Left ventricle myocardium inferior (tissue), 1 donor: ENCODE measurements at regions not wholly inside any gene's neighbourhood (a gene's known extent, or its start where the extent isn't known, plus 50 kb on each side); places are given as distances from the start of the nearest gene placed in this dataset.

Source experiments
- DNase-seq: peaks from one replicate; pipeline ENCODE4 v3.0.0-alpha.2; 2020
- H3K27ac ChIP-seq: fragments of 200-600 bp; replicated peaks from 2 replicates; pipeline ENCODE4 v1.8.0; 2021
- H3K27me3 ChIP-seq: fragments of 200-600 bp; 2 replicates; pipeline ENCODE4 v1.8.0; 2021; ENCODE audit warnings: low read depth
- H3K36me3 ChIP-seq: fragments of 200-600 bp; 2 replicates; pipeline ENCODE4 v1.8.0; 2021
- H3K4me1 ChIP-seq: fragments of 200-600 bp; 2 replicates; pipeline ENCODE4 v1.8.0; 2021
- H3K4me3 ChIP-seq: fragments of 200-600 bp; 2 replicates; pipeline ENCODE4 v1.8.0; 2021; ENCODE audit warnings: mild to moderate bottlenecking, moderate library complexity
- H3K9me3 ChIP-seq: fragments of 200-600 bp; replicated peaks from 2 replicates; pipeline ENCODE4 v1.8.0; 2021
- intact Hi-C: fragments of 100-400 bp; cut with micrococcal nuclease; formaldehyde crosslinking; loops from one replicate; pipeline ENCODE4 v1.11.0; 2022
- TF ChIP-seq, protein P1 (sequence below): fragments of 200-600 bp; IDR thresholded peaks from 2 replicates; pipeline ENCODE4 v1.8.0; 2021; ENCODE audit warnings: antibody characterized with exemption, mild to moderate bottlenecking, borderline replicate concordance
- donor health status: DM: no; HTN: yes; CAD: no; lungs with severe emphysema.

DNA sequence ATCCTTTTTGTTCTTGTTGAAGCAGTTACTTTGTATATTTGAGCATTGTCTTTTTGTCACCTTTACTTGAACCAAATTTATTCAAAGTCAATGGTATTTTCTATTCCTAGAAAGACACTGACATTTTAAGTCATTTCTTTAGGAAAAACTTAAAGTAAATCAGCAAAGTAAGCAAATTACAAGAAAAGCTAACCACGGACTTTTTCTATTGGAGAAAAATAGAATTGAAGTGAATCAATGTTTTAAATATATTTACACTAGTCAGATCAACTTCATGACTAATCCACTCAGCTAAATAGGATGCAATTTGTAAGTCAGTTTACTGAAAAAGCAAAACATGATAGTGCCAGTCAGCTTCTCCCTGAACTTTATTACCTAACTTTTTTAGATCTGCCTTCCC lies 733.8 kb upstream of the ALCAM start:
- Histone ChIP-seq H3K9me3 (peaks cover 2% of the 10 kb centered on the region), H3K4me3 (no peak overlapping the region), H3K4me1 (no peaks in the 10 kb centered on the region), H3K27me3 (no peaks in the 10 kb centered on the region), H3K36me3 (no peaks in the 10 kb centered on the region), H3K27ac (no peak overlapping the region)
- no peak for DNase-seq
- intact Hi-C loops = no loop called here
- TF ChIP-seq, protein P1, sequence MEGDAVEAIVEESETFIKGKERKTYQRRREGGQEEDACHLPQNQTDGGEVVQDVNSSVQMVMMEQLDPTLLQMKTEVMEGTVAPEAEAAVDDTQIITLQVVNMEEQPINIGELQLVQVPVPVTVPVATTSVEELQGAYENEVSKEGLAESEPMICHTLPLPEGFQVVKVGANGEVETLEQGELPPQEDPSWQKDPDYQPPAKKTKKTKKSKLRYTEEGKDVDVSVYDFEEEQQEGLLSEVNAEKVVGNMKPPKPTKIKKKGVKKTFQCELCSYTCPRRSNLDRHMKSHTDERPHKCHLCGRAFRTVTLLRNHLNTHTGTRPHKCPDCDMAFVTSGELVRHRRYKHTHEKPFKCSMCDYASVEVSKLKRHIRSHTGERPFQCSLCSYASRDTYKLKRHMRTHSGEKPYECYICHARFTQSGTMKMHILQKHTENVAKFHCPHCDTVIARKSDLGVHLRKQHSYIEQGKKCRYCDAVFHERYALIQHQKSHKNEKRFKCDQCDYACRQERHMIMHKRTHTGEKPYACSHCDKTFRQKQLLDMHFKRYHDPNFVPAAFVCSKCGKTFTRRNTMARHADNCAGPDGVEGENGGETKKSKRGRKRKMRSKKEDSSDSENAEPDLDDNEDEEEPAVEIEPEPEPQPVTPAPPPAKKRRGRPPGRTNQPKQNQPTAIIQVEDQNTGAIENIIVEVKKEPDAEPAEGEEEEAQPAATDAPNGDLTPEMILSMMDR = no peak

DNA sequence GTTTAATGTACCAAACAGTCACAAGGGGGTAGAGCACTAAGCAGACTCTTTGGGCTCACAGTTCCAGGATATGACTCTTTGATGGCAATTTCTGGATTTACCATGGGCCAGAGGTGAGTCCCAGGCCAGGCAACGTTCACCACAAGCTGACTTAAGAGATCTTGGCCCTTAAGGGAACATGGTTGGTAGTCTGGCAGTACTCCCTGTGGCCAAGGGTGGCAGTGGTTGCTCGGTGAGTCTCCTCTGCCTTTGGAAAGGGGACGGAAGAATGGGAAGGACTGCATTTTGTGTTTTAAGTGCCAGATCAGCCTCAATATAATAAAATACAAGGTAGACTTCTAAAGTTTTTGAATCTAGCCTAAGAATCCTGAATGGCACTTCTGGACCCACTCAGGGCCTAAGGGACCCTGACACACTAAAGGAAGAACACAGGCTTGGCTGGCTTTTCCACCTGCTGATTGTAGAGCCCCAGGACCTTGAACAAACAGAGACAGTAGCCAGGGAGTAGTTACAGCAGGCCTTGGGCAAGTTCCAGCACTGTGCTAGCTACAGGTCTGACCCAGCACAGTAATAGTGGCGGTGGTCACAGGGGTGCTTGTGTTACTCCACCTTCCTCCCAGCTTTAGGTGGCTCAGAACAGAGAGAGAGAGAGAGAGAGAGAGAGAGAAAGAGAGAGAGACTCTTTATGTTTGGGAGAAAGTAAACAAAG lies 730.7 kb upstream of the ALCAM start:
- Histone ChIP-seq H3K9me3 (peaks cover 32% of the 10 kb centered on the region), H3K27me3 (no peaks in the 10 kb centered on the region), H3K27ac (no peak overlapping the region), H3K4me3 (no peak overlapping the region), H3K4me1 (no peaks in the 10 kb centered on the region), H3K36me3 (no peaks in the 10 kb centered on the region)
- TF ChIP-seq, protein P1 = no peak
- DNase-seq = no peak
- intact Hi-C loops = no loop called here

DNA sequence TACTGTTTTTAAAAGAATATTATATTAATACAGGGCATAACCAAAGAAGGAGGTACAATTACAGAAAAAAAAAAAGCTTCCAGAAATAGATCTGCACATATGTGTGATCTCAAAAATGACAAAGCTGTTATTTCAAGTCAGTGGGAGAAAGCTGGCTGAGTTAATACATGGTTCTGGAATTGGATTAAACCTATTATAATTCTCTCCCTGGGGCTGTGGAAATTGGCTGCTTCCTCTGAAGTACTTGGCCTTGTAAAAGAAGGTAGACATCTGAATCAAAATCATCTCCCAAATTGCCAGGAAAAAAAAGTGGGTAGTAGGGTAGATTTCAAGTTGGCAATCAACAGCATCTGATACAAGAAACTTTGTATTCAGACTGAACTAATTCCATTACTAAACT lies 723.9 kb upstream of the ALCAM start:
- Histone ChIP-seq H3K4me1 (no peaks in the 10 kb centered on the region), H3K9me3 (peaks cover 38% of the 10 kb centered on the region), H3K27me3 (no peaks in the 10 kb centered on the region), H3K4me3 (no peak overlapping the region), H3K36me3 (no peaks in the 10 kb centered on the region), H3K27ac (no peak overlapping the region)
- intact Hi-C loops = no loop called here
- TF ChIP-seq, protein P1 = no peak
- no peak for DNase-seq

DNA sequence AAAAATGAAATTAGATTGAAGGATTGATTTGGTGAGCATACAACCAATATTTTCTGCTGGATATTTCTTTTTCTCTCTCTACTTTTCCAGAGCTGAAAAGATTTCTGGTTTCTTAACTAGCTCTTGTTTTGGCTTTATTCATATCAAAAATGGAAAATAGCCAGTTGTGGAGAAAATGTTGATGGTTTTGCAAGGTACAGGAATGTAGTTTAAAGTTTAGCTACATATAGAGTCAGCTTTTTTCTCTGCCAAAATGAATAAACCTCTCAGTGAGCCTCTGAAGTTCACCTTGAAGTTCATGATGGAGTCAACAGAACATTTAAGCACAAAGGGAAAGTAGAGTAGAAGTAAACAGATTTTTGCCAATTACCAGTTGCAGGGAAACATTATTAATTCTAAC lies 720.5 kb upstream of the ALCAM start:
- Histone ChIP-seq H3K27ac (no peak overlapping the region), H3K9me3 (peaks cover 5% of the 10 kb centered on the region), H3K36me3 (no peaks in the 10 kb centered on the region), H3K4me3 (no peak overlapping the region), H3K4me1 (no peaks in the 10 kb centered on the region), H3K27me3 (no peaks in the 10 kb centered on the region)
- intact Hi-C loops = no loop called here
- no peak for DNase-seq
- TF ChIP-seq, protein P1 = no peak

DNA sequence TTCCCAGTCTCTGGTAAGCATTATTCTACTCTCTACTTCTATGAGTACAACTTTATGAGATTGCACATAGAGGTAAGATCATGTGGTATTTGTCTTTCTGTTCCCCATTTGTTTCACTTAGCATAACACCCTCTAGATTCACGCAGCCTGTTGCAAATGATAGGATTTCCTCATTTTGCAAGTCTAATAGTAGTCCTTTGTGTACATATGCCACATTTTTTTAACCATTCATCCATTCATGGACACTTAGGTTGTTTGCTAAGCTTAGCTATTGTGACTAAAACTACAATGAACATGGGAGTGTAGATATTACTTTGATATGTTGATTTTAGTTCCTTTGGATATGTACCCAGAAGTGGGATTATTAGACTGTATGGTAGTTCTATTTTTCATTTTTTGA lies 717.9 kb upstream of the ALCAM start:
- intact Hi-C loops = no loop called here
- H3K27ac ChIP-seq = no peak overlapping the region

More for the DNA sequence above, 717.9 kb upstream of the ALCAM start:
- H3K36me3 ChIP-seq = no peaks in the 10 kb centered on the region
- TF ChIP-seq, protein P1 = no peak
- no peaks in the 10 kb centered on the region for H3K4me1 ChIP-seq
- H3K27me3 ChIP-seq = no peaks in the 10 kb centered on the region
- no peak overlapping the region for H3K4me3 ChIP-seq
- DNase-seq = no peak
- H3K9me3 ChIP-seq = peaks cover 23% of the 10 kb centered on the region
